T-helper 2 cell treated with Interferon-gamma antibody and Interleukin-4, amounts not matched to agents 5 μg/mL and 100 μg/mL, for 36 hours (primary cell): ENCODE measurements at regions not wholly inside any gene's neighbourhood (a gene's known extent, or its start where the extent isn't known, plus 50 kb on each side); places are given as distances from the start of the nearest gene placed in this dataset.

ENCODE experiments used
- DNase-seq: peaks from one replicate; pipeline ENCODE4 v3.0.0; 2021; ENCODE audit warnings: low spot score
- H3K27ac Mint-ChIP-seq: one replicate; pipeline ENCODE4 v1.8.0; 2021; ENCODE audit warnings: mild to moderate bottlenecking, mixed read lengths
- H3K27me3 Mint-ChIP-seq: one replicate; pipeline ENCODE4 v1.8.0; 2021; ENCODE audit warnings: low read depth, mixed read lengths
- H3K36me3 Mint-ChIP-seq: one replicate; pipeline ENCODE4 v1.8.0; 2021; ENCODE audit warnings: low read depth, mixed read lengths
- H3K4me1 Mint-ChIP-seq: one replicate; pipeline ENCODE4 v1.8.0; 2021; ENCODE audit warnings: low read depth, mixed read lengths
- H3K4me3 Mint-ChIP-seq: one replicate; pipeline ENCODE4 v1.8.0; 2022; ENCODE audit warnings: mild to moderate bottlenecking, moderate library complexity, mixed read lengths
- H3K9me3 Mint-ChIP-seq: one replicate; pipeline ENCODE4 v1.8.0; 2021; ENCODE audit warnings: mixed read lengths

DNA sequence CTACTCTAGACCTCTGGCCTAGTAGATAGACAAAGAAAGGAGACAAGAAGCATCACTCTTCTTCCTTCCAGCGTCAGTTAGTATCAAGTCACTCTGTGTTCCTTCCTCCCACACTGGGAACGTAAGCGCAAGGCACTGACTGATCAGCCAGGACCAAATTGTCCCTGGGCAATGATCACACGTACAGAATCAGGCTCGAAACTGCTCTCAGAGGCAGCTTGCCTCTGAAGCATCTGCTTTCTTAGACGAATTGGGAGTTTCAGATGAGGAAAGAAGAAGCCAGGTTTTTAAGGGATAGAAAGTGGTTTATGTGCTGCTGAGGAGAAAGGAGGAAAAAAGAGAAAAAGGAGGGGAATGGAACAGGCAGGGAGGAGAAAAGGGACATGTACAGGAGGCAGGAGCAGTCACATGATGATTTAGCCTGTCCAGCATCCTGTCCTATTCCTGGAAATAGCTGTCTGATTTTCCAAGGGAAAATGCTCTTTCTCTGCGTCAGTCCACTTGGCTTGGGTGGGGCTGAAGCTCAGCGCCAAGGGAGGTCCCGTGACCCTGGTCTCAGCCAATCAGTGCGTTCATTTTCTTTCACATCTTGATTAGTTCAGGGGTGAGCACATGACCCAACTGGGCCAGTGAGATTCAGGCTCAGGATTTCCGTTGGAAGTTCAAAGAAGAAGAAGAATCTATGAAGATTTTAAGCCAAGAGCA lies 102.0 kb upstream of the PRICKLE2 start:
- Mint-ChIP-seq H3K27me3 (peaks cover 4% of the 10 kb centered on the region), H3K4me1 (no peaks in the 10 kb centered on the region), H3K27ac (no peak overlapping the region), H3K36me3 (no peaks in the 10 kb centered on the region), H3K9me3 (no peaks in the 10 kb centered on the region), H3K4me3 (no peak overlapping the region)
- DNase-seq = no peak

DNA sequence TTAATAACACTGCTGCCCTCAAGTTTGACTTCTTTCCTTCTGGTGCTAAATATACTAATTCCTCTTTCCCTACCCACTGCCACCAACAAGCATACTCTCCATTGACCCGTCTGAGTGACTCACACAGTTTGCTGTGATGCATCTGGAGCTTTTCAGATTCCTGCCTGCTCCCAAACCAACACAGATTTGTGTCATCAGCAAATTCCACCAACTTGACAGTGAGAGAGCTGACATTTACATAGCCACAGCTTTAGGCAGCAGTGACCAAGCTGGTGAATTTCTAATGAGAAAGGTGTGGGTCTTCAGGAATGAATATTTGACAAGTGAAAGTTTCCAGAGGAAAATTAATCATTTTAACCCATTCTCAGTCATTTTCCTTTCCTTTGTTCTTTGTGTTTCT lies 96.5 kb upstream of the PRICKLE2 start:
- peaks cover 2% of the 10 kb centered on the region for H3K27me3 Mint-ChIP-seq
- no peak overlapping the region for H3K27ac Mint-ChIP-seq
- H3K4me1 Mint-ChIP-seq = no peaks in the 10 kb centered on the region
- no peak for DNase-seq
- no peaks in the 10 kb centered on the region for H3K9me3 Mint-ChIP-seq
- H3K4me3 Mint-ChIP-seq = no peak overlapping the region
- H3K36me3 Mint-ChIP-seq = no peaks in the 10 kb centered on the region

DNA sequence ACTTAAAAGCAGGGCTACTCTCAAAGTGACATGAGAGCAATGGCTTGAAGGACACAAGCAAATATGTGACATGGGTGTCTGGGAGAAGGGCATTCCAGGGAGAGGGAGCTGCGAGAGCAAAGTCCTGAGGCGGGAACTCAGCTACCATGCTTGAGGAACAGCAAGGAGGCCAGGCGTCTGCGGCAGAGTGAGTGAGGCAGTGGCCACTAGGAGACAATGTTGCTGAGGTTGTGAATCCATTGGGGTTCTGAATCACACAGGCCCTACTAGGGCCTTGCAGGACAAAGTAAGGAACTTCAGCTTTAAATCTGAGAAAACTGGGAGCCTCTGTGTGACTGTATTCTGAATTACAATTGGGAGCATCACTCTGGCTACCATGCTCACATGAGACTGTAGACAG lies 94.1 kb upstream of the PRICKLE2 start:
- Mint-ChIP-seq H3K9me3 (no peaks in the 10 kb centered on the region), H3K4me3 (no peak overlapping the region), H3K4me1 (no peaks in the 10 kb centered on the region), H3K27ac (no peak overlapping the region), H3K27me3 (peaks cover 2% of the 10 kb centered on the region), H3K36me3 (no peaks in the 10 kb centered on the region)
- DNase-seq = no peak

DNA sequence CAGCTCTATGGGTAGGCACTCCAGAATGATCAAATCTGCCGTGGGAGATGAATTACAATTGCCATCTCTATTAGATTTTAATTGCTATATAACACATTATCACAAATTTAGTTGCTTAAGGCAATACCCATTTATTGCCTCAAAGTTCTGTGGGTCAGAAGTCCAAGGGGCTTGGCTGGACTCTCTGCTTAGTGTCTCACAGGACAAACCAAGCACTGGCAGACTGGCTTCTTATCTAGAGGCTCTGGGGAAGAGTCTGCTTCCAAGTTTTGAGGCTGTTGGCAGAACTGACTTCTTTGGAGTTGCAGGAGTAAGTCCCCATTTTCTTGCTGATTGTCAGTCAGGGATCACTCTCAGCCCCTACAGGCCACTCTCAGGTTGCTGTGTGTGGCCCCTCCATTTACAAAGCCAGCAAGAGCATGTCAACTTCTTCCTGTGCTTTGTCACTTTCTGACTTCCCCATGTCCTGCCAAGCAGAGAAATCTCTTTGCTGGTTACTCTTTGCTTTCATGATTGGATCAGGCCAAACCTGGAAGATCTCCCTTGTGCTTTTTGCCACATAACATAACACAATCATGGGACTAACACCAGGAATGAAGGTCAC lies 93.5 kb upstream of the PRICKLE2 start:
- H3K4me3 Mint-ChIP-seq = no peak overlapping the region
- H3K27me3 Mint-ChIP-seq = peaks cover 2% of the 10 kb centered on the region
- no peaks in the 10 kb centered on the region for H3K4me1 Mint-ChIP-seq
- no peak for DNase-seq
- no peaks in the 10 kb centered on the region for H3K9me3 Mint-ChIP-seq
- H3K36me3 Mint-ChIP-seq = no peaks in the 10 kb centered on the region
- H3K27ac Mint-ChIP-seq = no peak overlapping the region

DNA sequence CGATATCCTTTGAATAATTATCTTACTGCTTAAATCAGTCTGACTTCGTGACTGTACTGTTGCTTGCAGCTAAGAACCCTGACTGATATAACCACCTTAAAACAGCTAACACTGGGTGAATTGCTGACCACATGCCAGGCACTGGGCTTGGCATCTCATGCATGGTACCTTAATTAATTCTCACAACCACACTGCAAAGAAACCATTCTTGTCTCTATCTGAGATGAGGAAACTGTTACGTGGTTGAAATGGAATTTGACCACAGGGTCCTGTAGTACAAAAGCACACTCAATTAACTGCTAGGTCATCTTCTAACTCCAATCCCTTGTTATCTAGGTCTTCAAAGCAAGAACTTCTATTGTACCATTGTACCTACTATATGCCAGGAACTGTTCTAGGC lies 92.7 kb upstream of the PRICKLE2 start:
- no peak overlapping the region for H3K27ac Mint-ChIP-seq
- H3K27me3 Mint-ChIP-seq = no peaks in the 10 kb centered on the region
- DNase-seq = no peak
- H3K4me3 Mint-ChIP-seq = no peak overlapping the region
- H3K9me3 Mint-ChIP-seq = no peaks in the 10 kb centered on the region
- no peaks in the 10 kb centered on the region for H3K4me1 Mint-ChIP-seq
- no peaks in the 10 kb centered on the region for H3K36me3 Mint-ChIP-seq

DNA sequence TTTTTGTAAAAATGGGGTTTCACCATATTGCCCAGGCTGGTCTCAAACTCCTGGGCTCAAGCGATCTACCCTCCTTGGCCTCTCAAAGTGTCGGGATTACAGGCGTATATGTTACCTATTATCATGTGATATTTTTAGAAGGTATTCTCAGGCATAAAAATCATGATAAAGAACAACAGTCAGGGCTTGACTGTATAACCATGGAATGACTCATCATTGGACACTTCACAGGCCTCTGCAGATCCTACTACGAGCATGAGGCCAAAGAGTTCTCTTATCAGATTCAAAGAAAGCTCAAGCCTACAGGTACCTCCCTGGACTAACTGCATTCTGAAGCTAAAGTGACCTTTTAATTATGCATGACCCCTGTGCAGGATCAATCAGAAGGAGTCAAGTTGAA lies 91.7 kb upstream of the PRICKLE2 start:
- H3K27ac Mint-ChIP-seq = no peak overlapping the region
- H3K9me3 Mint-ChIP-seq = no peaks in the 10 kb centered on the region
- DNase-seq = no peak
- no peaks in the 10 kb centered on the region for H3K4me1 Mint-ChIP-seq
- H3K4me3 Mint-ChIP-seq = no peak overlapping the region
- H3K36me3 Mint-ChIP-seq = no peaks in the 10 kb centered on the region
- no peaks in the 10 kb centered on the region for H3K27me3 Mint-ChIP-seq

DNA sequence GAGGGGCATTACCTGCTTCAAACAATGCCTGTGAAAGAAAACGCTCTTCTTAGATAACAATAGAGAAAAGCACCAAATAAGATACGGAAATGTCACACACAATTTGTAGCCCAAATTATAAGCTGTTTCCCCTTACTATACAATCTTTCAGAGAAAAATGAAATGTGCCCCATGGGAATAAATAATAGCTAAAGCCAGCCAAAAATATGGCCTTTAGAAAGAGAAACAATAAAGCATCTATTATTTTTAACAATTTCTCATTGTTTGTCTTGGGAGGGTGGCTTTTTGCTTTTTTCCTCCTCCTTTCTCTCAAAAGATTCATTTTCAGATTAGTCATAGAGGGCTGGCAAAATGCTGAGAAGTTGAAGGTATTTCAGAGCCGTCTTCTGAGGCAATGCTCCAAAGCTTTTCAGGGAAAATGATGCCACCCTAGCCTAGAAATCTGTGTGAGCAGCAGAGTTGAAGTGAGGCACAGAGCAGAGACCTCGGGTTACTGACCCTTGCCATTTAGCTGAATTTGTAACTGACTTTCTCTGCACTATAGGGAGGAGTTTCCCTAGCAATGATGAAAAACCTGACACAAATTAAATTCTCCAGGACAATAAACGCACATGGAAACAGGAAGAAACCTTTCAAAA lies 86.3 kb upstream of the PRICKLE2 start:
- H3K4me1 Mint-ChIP-seq = no peaks in the 10 kb centered on the region
- H3K27ac Mint-ChIP-seq = no peak overlapping the region
- H3K9me3 Mint-ChIP-seq = no peaks in the 10 kb centered on the region
- no peaks in the 10 kb centered on the region for H3K27me3 Mint-ChIP-seq
- no peak for DNase-seq
- H3K4me3 Mint-ChIP-seq = no peak overlapping the region
- no peaks in the 10 kb centered on the region for H3K36me3 Mint-ChIP-seq

DNA sequence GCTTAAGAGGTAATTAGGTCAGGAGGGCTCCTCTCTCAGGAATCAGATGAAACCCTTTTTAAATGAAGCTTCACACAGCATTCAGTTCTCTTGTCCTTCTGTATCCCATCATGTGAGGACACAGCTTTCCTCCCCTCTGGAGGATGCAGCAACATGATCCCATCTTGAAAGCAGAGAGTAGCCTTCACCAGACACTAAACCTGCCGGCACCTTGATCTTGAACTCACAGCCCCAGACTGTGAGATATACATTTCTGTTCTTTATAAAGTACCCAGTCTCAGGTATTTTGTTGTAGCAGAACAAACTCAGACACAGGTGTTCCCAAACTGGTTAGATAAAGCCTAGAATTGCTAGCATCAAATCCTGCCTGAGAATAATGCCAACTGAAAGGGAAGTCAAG lies 83.7 kb upstream of the PRICKLE2 start:
- no peak for DNase-seq
- Mint-ChIP-seq H3K4me1 (no peaks in the 10 kb centered on the region), H3K9me3 (no peaks in the 10 kb centered on the region), H3K36me3 (no peaks in the 10 kb centered on the region), H3K27me3 (no peaks in the 10 kb centered on the region), H3K4me3 (no peak overlapping the region), H3K27ac (no peak overlapping the region)

DNA sequence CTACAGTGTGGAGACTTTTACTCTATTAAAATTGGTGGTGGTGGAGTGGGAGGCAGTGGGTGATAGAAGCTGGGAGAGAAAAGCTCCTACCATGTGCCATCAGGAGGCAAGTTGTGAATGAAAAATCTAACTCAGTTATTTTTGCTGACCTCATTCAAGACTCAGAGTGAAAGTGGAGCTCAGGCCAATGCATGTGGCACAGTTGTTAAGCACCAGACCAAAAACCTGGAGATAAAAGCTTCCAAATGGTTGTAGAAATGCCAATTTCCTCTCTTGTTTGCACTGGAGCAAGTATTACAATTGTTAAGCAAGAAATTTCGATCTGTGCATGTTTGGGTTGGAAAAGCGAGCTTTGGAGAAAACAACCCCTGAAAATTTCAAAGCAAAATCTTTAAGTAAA lies 81.5 kb upstream of the PRICKLE2 start:
- H3K4me1 Mint-ChIP-seq = no peaks in the 10 kb centered on the region
- H3K36me3 Mint-ChIP-seq = no peaks in the 10 kb centered on the region
- no peaks in the 10 kb centered on the region for H3K9me3 Mint-ChIP-seq
- no peak for DNase-seq
- H3K27me3 Mint-ChIP-seq = no peaks in the 10 kb centered on the region
- H3K27ac Mint-ChIP-seq = no peak overlapping the region
- H3K4me3 Mint-ChIP-seq = no peak overlapping the region

DNA sequence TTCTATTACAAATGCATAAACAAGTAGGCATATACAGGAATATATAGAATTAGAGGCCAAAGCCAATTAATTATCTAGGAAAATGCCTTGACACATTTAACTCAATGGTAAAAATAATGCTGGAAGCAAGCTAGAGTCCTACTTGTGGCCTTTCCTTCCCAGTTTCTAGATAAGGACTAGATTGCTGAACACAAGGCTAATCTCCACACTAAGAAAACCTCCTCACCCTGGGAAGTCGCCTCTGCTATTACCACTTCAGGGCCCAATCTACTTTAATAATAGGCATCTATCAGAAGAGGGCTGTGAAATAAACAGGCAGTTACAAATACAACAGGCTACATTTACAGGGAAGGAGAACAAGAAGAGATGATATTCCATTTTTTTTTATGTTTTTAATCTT lies 80.5 kb upstream of the PRICKLE2 start:
- no peaks in the 10 kb centered on the region for H3K9me3 Mint-ChIP-seq
- H3K36me3 Mint-ChIP-seq = no peaks in the 10 kb centered on the region
- no peak overlapping the region for H3K27ac Mint-ChIP-seq
- DNase-seq = no peak
- H3K27me3 Mint-ChIP-seq = no peaks in the 10 kb centered on the region
- H3K4me1 Mint-ChIP-seq = no peaks in the 10 kb centered on the region
- H3K4me3 Mint-ChIP-seq = no peak overlapping the region

DNA sequence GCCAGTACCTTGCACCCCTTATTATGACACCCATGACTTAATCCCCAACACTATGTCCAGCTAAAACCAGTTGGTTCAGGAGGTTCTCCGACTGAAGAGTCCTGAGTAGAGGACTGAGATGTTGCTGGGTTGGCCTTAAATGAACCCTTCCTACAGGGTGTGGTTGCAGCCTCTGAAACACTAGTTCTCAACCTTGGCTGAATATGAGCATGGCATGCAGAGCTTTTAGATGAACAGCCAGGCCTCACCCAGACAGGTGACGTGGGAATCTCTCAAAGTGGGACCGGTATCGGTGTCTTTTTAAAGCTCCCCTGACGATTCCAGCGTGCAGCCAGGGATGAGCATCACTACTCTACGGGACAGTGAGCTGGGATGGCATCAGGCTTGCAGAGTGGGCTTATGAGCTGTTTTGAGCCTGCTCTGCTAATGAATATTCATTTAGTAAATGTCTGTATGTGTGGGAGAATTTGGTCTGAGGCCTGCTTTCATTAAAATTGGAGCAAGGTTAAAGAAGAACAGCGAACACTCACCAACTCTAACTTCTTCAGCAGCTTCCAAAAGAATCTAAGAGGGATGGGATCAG lies 79.7 kb upstream of the PRICKLE2 start:
- H3K9me3 Mint-ChIP-seq = no peaks in the 10 kb centered on the region
- H3K36me3 Mint-ChIP-seq = no peaks in the 10 kb centered on the region
- H3K4me1 Mint-ChIP-seq = no peaks in the 10 kb centered on the region
- DNase-seq = no peak
- no peaks in the 10 kb centered on the region for H3K27me3 Mint-ChIP-seq
- no peak overlapping the region for H3K27ac Mint-ChIP-seq
- H3K4me3 Mint-ChIP-seq = no peak overlapping the region

DNA sequence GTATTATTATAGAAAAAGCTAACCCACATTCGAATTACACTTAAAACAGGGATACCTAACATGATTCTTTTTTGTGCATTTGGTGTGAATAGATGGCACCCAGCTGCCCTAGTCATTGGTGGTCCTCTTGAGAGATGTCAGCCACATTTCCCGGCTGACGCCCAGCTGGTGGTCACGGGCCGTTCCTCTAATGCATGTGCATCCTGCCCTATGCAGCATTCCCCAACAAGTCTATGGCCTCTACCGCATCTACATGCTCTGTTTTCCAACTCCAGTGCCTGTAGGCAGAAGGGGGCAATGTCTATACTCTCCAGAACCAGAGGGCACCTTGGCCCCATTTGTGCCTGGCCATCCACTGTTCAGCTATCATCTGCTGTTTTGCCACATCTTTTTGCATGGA lies 78.6 kb upstream of the PRICKLE2 start:
- Mint-ChIP-seq H3K4me3 (no peak overlapping the region), H3K36me3 (no peaks in the 10 kb centered on the region), H3K9me3 (no peaks in the 10 kb centered on the region), H3K27me3 (no peaks in the 10 kb centered on the region), H3K4me1 (no peaks in the 10 kb centered on the region), H3K27ac (no peak overlapping the region)
- no peak for DNase-seq

DNA sequence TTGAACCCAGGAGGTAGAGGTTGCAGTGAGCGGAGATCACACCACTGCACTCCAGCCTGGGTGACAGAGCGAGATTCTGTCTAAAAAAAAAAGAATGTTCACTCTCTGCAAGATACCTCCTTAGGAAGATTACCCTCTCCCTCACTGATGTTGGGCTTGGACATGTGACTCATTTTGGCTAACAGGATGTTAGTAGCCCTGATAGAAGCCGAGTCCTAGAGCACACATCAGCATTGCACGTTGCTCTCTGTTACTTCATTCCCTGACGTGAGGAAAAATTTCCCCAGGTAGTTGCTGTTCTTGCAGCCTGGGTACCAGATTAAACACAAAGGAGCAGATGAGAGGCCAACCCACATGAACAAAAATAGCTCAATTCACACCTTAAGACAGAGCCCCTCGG lies 78.1 kb upstream of the PRICKLE2 start:
- Mint-ChIP-seq H3K36me3 (no peaks in the 10 kb centered on the region), H3K27me3 (no peaks in the 10 kb centered on the region), H3K9me3 (peaks cover 4% of the 10 kb centered on the region), H3K27ac (no peak overlapping the region), H3K4me1 (no peaks in the 10 kb centered on the region), H3K4me3 (no peak overlapping the region)
- no peak for DNase-seq

DNA sequence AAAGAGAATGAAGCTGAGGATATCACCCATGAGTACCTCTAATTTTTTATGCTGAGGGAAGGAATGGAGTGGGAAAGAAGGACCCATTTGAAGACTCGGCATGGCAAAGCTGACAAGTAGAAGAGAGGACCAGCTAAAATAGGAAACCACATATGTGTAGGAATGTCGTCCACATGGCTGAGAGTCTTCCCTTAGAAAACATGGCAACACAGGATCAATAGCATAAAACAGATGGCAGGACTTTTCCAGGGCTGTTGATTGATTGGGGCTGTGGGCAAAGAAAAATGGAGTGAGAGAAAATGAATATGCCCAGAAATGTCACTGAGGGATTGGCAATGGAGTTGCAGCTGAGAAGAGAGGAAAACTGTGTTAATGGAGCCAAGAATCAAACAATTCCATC lies 76.2 kb upstream of the PRICKLE2 start:
- DNase-seq = no peak
- Mint-ChIP-seq H3K36me3 (no peaks in the 10 kb centered on the region), H3K9me3 (peaks cover 8% of the 10 kb centered on the region), H3K27me3 (no peaks in the 10 kb centered on the region), H3K4me1 (no peaks in the 10 kb centered on the region), H3K27ac (no peak overlapping the region), H3K4me3 (no peak overlapping the region)
